ENCODE measurements at regions not wholly inside any gene's neighbourhood (a gene's known extent, or its start where the extent isn't known, plus 50 kb on each side); places are given as distances from the start of the nearest gene placed in this dataset.

- no peak for TF ChIP-seq REST (IDR thresholded peaks at IDR 0.05; ENCODE audit: low read depth, low read length)
- TF ChIP-seq EGR1 (IDR thresholded peaks at IDR 0.05; ENCODE audit: borderline replicate concordance in 1 of 2, low read depth in 2 of 2, low read length in 2 of 2) = no peak
- no peak for TF ChIP-seq CTCF (IDR thresholded peaks at IDR 0.05 in 2 of 3, conservative IDR thresholded peaks at IDR 0.05 in 1 of 3; ENCODE audit: control insufficient read depth in 2 of 3, extremely low read depth in 1 of 3, insufficient read depth in 1 of 3, low read depth in 3 of 3, low read length in 3 of 3)
- TF ChIP-seq SUPT20H (IDR thresholded peaks at IDR 0.05; ENCODE audit: borderline replicate concordance, control insufficient read depth, low read depth, low read length) = no peak
- no peak for TF ChIP-seq ZNF274 (IDR thresholded peaks at IDR 0.05; ENCODE audit: insufficient read depth, insufficient read length)
- no peak for TF ChIP-seq CEBPB (IDR thresholded peaks at IDR 0.05; ENCODE audit: borderline replicate concordance in 1 of 2, low read depth in 2 of 2, low read length in 2 of 2)
- no peak for TF ChIP-seq ATF3 (IDR thresholded peaks at IDR 0.05; ENCODE audit: borderline replicate concordance, extremely low read depth, low read depth, low read length)
- TF ChIP-seq POLR2A (IDR thresholded peaks at IDR 0.05; ENCODE audit: low read depth, low read length) = no peak
Observed at GRCh38 chr13:65347420-65348030, 1882.6 kb downstream of the PCDH9 start.
